ENCODE measurements at regions not wholly inside any gene's neighbourhood (a gene's known extent, or its start where the extent isn't known, plus 50 kb on each side); places are given as distances from the start of the nearest gene placed in this dataset.

GRCh38 chr16:73213732-73214455 is 166.0 kb upstream of the ZFHX3 start:
- TF ChIP-seq TARDBP (IDR thresholded peaks at IDR 0.05) (no peak), SP1 (IDR thresholded peaks at IDR 0.05) (no peak), ELF4 (IDR thresholded peaks at IDR 0.05) (no peak), SUZ12 (IDR thresholded peaks at IDR 0.05) (no peak), HDGF (IDR thresholded peaks at IDR 0.05; ENCODE audit: borderline replicate concordance) (no peak), FOXK2 (IDR thresholded peaks at IDR 0.05) (no peak), LEF1 (IDR thresholded peaks at IDR 0.05; ENCODE audit: borderline replicate concordance) (no peak), NFRKB (IDR thresholded peaks at IDR 0.05) (no peak), ARNT (IDR thresholded peaks at IDR 0.05) (no peak), PKNOX1 (IDR thresholded peaks at IDR 0.05) (no peak), CTBP1 (IDR thresholded peaks at IDR 0.05; ENCODE audit: borderline replicate concordance) (no peak), FOXM1 (IDR thresholded peaks at IDR 0.05; ENCODE audit: borderline replicate concordance) (no peak), BHLHE40 (IDR thresholded peaks at IDR 0.05; ENCODE audit: borderline replicate concordance) (no peak)

All from HEK293T (cell line).